ENCODE measurements at regions not wholly inside any gene's neighbourhood (a gene's known extent, or its start where the extent isn't known, plus 50 kb on each side); places are given as distances from the start of the nearest gene placed in this dataset.

DNA sequence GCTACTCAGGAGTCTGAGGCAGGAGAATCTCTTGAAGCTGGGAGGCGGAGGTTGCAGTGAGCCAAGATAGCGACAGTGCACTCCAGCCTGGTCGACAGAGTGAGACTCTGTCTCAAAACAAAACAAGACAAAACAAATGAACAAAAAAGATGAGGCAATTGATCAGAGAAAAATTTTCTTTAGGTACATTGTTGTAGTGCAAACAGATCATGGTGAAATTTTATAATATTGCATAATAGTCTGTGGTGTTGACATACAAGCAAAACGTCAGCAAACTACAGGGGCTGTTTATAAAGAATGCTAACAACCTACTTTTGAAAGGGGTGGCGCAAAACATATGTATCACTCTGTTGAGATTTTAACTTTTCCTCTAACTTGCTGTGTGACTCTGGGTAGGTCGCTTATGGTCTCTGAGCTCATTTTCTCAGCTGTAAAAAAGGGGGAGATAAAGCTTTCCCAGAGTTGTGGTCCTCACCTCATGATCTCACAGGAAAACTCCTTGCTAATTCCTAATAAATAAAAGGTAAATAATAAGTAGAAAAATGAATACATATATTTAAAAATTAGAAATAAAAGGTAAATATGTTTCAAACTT lies 64.8 kb upstream of the NUP160 start:
- TF ChIP-seq, protein P1, sequence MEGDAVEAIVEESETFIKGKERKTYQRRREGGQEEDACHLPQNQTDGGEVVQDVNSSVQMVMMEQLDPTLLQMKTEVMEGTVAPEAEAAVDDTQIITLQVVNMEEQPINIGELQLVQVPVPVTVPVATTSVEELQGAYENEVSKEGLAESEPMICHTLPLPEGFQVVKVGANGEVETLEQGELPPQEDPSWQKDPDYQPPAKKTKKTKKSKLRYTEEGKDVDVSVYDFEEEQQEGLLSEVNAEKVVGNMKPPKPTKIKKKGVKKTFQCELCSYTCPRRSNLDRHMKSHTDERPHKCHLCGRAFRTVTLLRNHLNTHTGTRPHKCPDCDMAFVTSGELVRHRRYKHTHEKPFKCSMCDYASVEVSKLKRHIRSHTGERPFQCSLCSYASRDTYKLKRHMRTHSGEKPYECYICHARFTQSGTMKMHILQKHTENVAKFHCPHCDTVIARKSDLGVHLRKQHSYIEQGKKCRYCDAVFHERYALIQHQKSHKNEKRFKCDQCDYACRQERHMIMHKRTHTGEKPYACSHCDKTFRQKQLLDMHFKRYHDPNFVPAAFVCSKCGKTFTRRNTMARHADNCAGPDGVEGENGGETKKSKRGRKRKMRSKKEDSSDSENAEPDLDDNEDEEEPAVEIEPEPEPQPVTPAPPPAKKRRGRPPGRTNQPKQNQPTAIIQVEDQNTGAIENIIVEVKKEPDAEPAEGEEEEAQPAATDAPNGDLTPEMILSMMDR (IDR thresholded peaks at IDR 0.05): no peak
- TF ChIP-seq POLR2A (IDR thresholded peaks at IDR 0.05): no peak
